ENCODE measurements at regions not wholly inside any gene's neighbourhood (a gene's known extent, or its start where the extent isn't known, plus 50 kb on each side); places are given as distances from the start of the nearest gene placed in this dataset.

GRCh38 chr2:217097346-217097745 lies 237.5 kb upstream of the TNP1 start:
- peaks cover 4% of the 10 kb centered on the region for H3K27me3 Mint-ChIP-seq
- H3K27ac Mint-ChIP-seq = no peak overlapping the region
- H3K36me3 Mint-ChIP-seq = no peaks in the 10 kb centered on the region
- no peaks in the 10 kb centered on the region for H3K9me3 Mint-ChIP-seq (ENCODE audit: low read depth)
- H3K4me1 Mint-ChIP-seq (ENCODE audit: low read depth) = peaks cover 2% of the 10 kb centered on the region
- H3K4me3 Mint-ChIP-seq = no peak overlapping the region

GRCh38 chr2:217096474-217097225 lies 236.8 kb upstream of the TNP1 start:
- Mint-ChIP-seq H3K27me3 (peaks cover 2% of the 10 kb centered on the region), H3K4me3 (no peak overlapping the region), H3K36me3 (no peaks in the 10 kb centered on the region), H3K9me3 (ENCODE audit: low read depth) (no peaks in the 10 kb centered on the region), H3K27ac (no peak overlapping the region), H3K4me1 (ENCODE audit: low read depth) (peaks cover 2% of the 10 kb centered on the region)

- Mint-ChIP-seq H3K4me1 (ENCODE audit: low read depth) (peaks cover 4% of the 10 kb centered on the region), H3K36me3 (no peaks in the 10 kb centered on the region), H3K27me3 (peaks cover 2% of the 10 kb centered on the region), H3K4me3 (no peak overlapping the region), H3K27ac (no peak overlapping the region), H3K9me3 (ENCODE audit: low read depth) (no peaks in the 10 kb centered on the region)
These were observed 235.8 kb upstream of the TNP1 start for GRCh38 chr2:217095511-217096205.

- Mint-ChIP-seq H3K9me3 (ENCODE audit: low read depth) (no peaks in the 10 kb centered on the region), H3K4me3 (no peak overlapping the region), H3K36me3 (no peaks in the 10 kb centered on the region), H3K4me1 (ENCODE audit: low read depth) (peaks cover 15% of the 10 kb centered on the region), H3K27ac (no peak overlapping the region), H3K27me3 (peaks cover 2% of the 10 kb centered on the region)
These were observed 233.0 kb upstream of the TNP1 start for GRCh38 chr2:217092710-217093379.

- Mint-ChIP-seq H3K27me3 (peaks cover 2% of the 10 kb centered on the region), H3K9me3 (ENCODE audit: low read depth) (no peaks in the 10 kb centered on the region), H3K27ac (no peak overlapping the region), H3K4me3 (no peak overlapping the region), H3K4me1 (ENCODE audit: low read depth) (peaks cover 20% of the 10 kb centered on the region), H3K36me3 (no peaks in the 10 kb centered on the region)
These were observed 231.7 kb upstream of the TNP1 start for GRCh38 chr2:217091531-217091930.

- no peaks in the 10 kb centered on the region for H3K36me3 Mint-ChIP-seq
- peaks cover 2% of the 10 kb centered on the region for H3K27me3 Mint-ChIP-seq
- H3K9me3 Mint-ChIP-seq (ENCODE audit: low read depth) = no peaks in the 10 kb centered on the region
- peaks cover 24% of the 10 kb centered on the region for H3K4me1 Mint-ChIP-seq (ENCODE audit: low read depth)
- no peak overlapping the region for H3K27ac Mint-ChIP-seq
- no peak overlapping the region for H3K4me3 Mint-ChIP-seq
These were observed 231.0 kb upstream of the TNP1 start for GRCh38 chr2:217090884-217091283.

GRCh38 chr2:217090024-217090473 lies 230.2 kb upstream of the TNP1 start:
- H3K27ac Mint-ChIP-seq = peak overlapping the region; percentile 77
- H3K36me3 Mint-ChIP-seq = no peaks in the 10 kb centered on the region
- H3K9me3 Mint-ChIP-seq (ENCODE audit: low read depth) = no peaks in the 10 kb centered on the region
- peaks cover 2% of the 10 kb centered on the region for H3K27me3 Mint-ChIP-seq
- H3K4me1 Mint-ChIP-seq (ENCODE audit: low read depth) = peaks cover 29% of the 10 kb centered on the region
- peak overlapping the region; percentile 65 for H3K4me3 Mint-ChIP-seq

- Mint-ChIP-seq H3K36me3 (no peaks in the 10 kb centered on the region), H3K27ac (no peak overlapping the region), H3K4me1 (ENCODE audit: low read depth) (peaks cover 29% of the 10 kb centered on the region), H3K9me3 (ENCODE audit: low read depth) (no peaks in the 10 kb centered on the region), H3K27me3 (peaks cover 2% of the 10 kb centered on the region), H3K4me3 (no peak overlapping the region)
These were observed 226.9 kb upstream of the TNP1 start for GRCh38 chr2:217086718-217087117.

- Mint-ChIP-seq H3K27me3 (peaks cover 2% of the 10 kb centered on the region), H3K4me1 (ENCODE audit: low read depth) (peaks cover 29% of the 10 kb centered on the region), H3K27ac (peak overlapping the region; percentile 81), H3K9me3 (ENCODE audit: low read depth) (no peaks in the 10 kb centered on the region), H3K36me3 (no peaks in the 10 kb centered on the region), H3K4me3 (peak overlapping the region; percentile 9)
These were observed 226.2 kb upstream of the TNP1 start for GRCh38 chr2:217086038-217086522.

- Mint-ChIP-seq H3K4me3 (peak overlapping the region; percentile 9), H3K9me3 (ENCODE audit: low read depth) (no peaks in the 10 kb centered on the region), H3K4me1 (ENCODE audit: low read depth) (peaks cover 26% of the 10 kb centered on the region), H3K27ac (peak overlapping the region; percentile 81), H3K27me3 (peaks cover 2% of the 10 kb centered on the region), H3K36me3 (no peaks in the 10 kb centered on the region)
These were observed 225.7 kb upstream of the TNP1 start for GRCh38 chr2:217085543-217085942.

- Mint-ChIP-seq H3K27me3 (peaks cover 2% of the 10 kb centered on the region), H3K36me3 (no peaks in the 10 kb centered on the region), H3K4me3 (no peak overlapping the region), H3K27ac (no peak overlapping the region), H3K4me1 (ENCODE audit: low read depth) (peaks cover 14% of the 10 kb centered on the region), H3K9me3 (ENCODE audit: low read depth) (no peaks in the 10 kb centered on the region)
These were observed 221.9 kb upstream of the TNP1 start for GRCh38 chr2:217081799-217082198.

- Mint-ChIP-seq H3K27me3 (peaks cover 2% of the 10 kb centered on the region), H3K9me3 (ENCODE audit: low read depth) (no peaks in the 10 kb centered on the region), H3K4me1 (ENCODE audit: low read depth) (no peaks in the 10 kb centered on the region), H3K4me3 (no peak overlapping the region), H3K27ac (no peak overlapping the region), H3K36me3 (no peaks in the 10 kb centered on the region)
These were observed 219.3 kb upstream of the TNP1 start for GRCh38 chr2:217079165-217079564.

- Mint-ChIP-seq H3K36me3 (no peaks in the 10 kb centered on the region), H3K27ac (no peak overlapping the region), H3K27me3 (no peaks in the 10 kb centered on the region), H3K4me3 (no peak overlapping the region), H3K4me1 (ENCODE audit: low read depth) (no peaks in the 10 kb centered on the region), H3K9me3 (ENCODE audit: low read depth) (no peaks in the 10 kb centered on the region)
These were observed 218.1 kb upstream of the TNP1 start for GRCh38 chr2:217077831-217078407.

GRCh38 chr2:217076657-217077232 lies 216.9 kb upstream of the TNP1 start:
- H3K27me3 Mint-ChIP-seq = no peaks in the 10 kb centered on the region
- no peaks in the 10 kb centered on the region for H3K36me3 Mint-ChIP-seq
- H3K27ac Mint-ChIP-seq = no peak overlapping the region
- H3K9me3 Mint-ChIP-seq (ENCODE audit: low read depth) = no peaks in the 10 kb centered on the region
- H3K4me3 Mint-ChIP-seq = no peak overlapping the region
- no peaks in the 10 kb centered on the region for H3K4me1 Mint-ChIP-seq (ENCODE audit: low read depth)
